K562 (cell line): ENCODE measurements at regions not wholly inside any gene's neighbourhood (a gene's known extent, or its start where the extent isn't known, plus 50 kb on each side); places are given as distances from the start of the nearest gene placed in this dataset.

Experiments
- CBFA2T2 ChIP-seq: fragments of 450-650 bp; conservative IDR thresholded peaks from 2 replicates; pipeline ENCODE4 v1.6.1; 2017; ENCODE audit warnings: mild to moderate bottlenecking
- FOXJ3 ChIP-seq: sonication (generic); formaldehyde crosslinking; IDR thresholded peaks from 2 replicates; pipeline ENCODE4 v1.4.0; 2020; ENCODE audit warnings: mild to moderate bottlenecking, missing genetic modification reagents
- FOXK2 ChIP-seq, 2 experiments: fragments of 450-650 bp; IDR thresholded peaks in 1 of 2; conservative IDR thresholded peaks in 1 of 2; 2 replicates each; pipeline ENCODE4 v1.6.1; 2016; ENCODE audit warnings: low read depth in 2 of 2, mild to moderate bottlenecking in 1 of 2
- HMG20B ChIP-seq: fragments of 250-450 bp; sonication (Bioruptor Pico); IDR thresholded peaks from 2 replicates; pipeline ENCODE4 v1.5.0; 2021; ENCODE audit warnings: mild to moderate bottlenecking
- KLF13 ChIP-seq: fragments of 450-650 bp; IDR thresholded peaks from 2 replicates; pipeline ENCODE4 v1.6.1; 2016; ENCODE audit warnings: missing genetic modification characterization, low read depth, mild to moderate bottlenecking, missing compliant biosample characterization, moderate library complexity, borderline replicate concordance
- NRF1 ChIP-seq, 2 experiments: fragments of 450-650 bp; IDR thresholded peaks in 1 of 2; conservative IDR thresholded peaks in 1 of 2; 2 replicates each; pipeline ENCODE4 v1.6.1; 2014; ENCODE audit warnings: mild to moderate bottlenecking in 2 of 2
- RBFOX2 ChIP-seq: fragments of 200-400 bp; formaldehyde crosslinking; IDR thresholded peaks from 2 replicates; pipeline ENCODE4 v1.6.1; 2017; ENCODE audit warnings: low read depth, mild to moderate bottlenecking, low read length, moderate library complexity
- RBM14 ChIP-seq: fragments of 200-400 bp; formaldehyde crosslinking; IDR thresholded peaks from 2 replicates; pipeline ENCODE4 v1.6.1; 2018; ENCODE audit warnings: low read depth, mild to moderate bottlenecking, low read length, moderate library complexity, borderline replicate concordance; ENCODE audit not compliant: insufficient read depth
- SLC30A9 ChIP-seq: fragments of 250-450 bp; sonication (Bioruptor Pico); IDR thresholded peaks from 2 replicates; pipeline ENCODE4 v1.8.0; 2022; ENCODE audit warnings: mild to moderate bottlenecking, moderate library complexity
- SMC3 ChIP-seq: conservative IDR thresholded peaks from 2 replicates; pipeline ENCODE4 v1.6.1; 2011; ENCODE audit warnings: low read depth, low read length, improper control_type of control experiment; ENCODE audit not compliant: insufficient read depth
- TEAD1 ChIP-seq, 2 experiments: fragments of 450-650 bp in 1 of 2; sonication (generic) in 1 of 2; formaldehyde crosslinking; IDR thresholded peaks; 2 replicates each; pipeline versions ENCODE4 v1.4.0 to v1.8.0; 2020 to 2022; ENCODE audit warnings: mild to moderate bottlenecking in 2 of 2, missing genetic modification reagents in 1 of 2
- YY1 ChIP-seq, 3 experiments: IDR thresholded peaks; 2 replicates each; pipeline ENCODE4 v1.6.1; 2011; ENCODE audit warnings: low read length in 2 of 3, mild to moderate bottlenecking in 2 of 3, moderate library complexity in 2 of 3, borderline replicate concordance in 1 of 3, control low read depth in 1 of 3, low read depth in 1 of 3; ENCODE audit not compliant: insufficient read depth in 3 of 3, insufficient replicate concordance in 2 of 3, control insufficient read depth in 1 of 3, insufficient read length in 1 of 3; ENCODE audit errors: extremely low read depth in 1 of 3
- ZFP30 ChIP-seq: fragments of 250-450 bp; sonication (Bioruptor Pico); IDR thresholded peaks from 2 replicates; pipeline ENCODE4 v1.8.0; 2022; ENCODE audit warnings: moderate library complexity, mild to moderate bottlenecking, inconsistent platforms, borderline replicate concordance
- ZNF140 ChIP-seq: fragments of 250-450 bp; sonication (Bioruptor Pico); IDR thresholded peaks from 2 replicates; pipeline ENCODE4 v1.8.0; 2021; ENCODE audit warnings: moderate library complexity, mild to moderate bottlenecking, inconsistent platforms
- ZNF143 ChIP-seq: sonication (generic); formaldehyde crosslinking; IDR thresholded peaks from 2 replicates; pipeline ENCODE4 v1.9.0; 2022; ENCODE audit warnings: mild to moderate bottlenecking, missing genetic modification reagents
- TF ChIP-seq, protein P1 (sequence below), 2 experiments: fragments of 450-650 bp; formaldehyde crosslinking in 1 of 2; IDR thresholded peaks; 2 replicates each; pipeline versions ENCODE4 v1.4.0 to v1.6.1; 2014 to 2020; ENCODE audit warnings: mild to moderate bottlenecking in 2 of 2, borderline replicate concordance in 1 of 2, low read depth in 1 of 2
- TF ChIP-seq, protein P2 (sequence below): IDR thresholded peaks from 2 replicates; pipeline ENCODE4 v1.6.1; 2012; ENCODE audit warnings: low read depth, low read length, improper control_type of control experiment, borderline replicate concordance

DNA sequence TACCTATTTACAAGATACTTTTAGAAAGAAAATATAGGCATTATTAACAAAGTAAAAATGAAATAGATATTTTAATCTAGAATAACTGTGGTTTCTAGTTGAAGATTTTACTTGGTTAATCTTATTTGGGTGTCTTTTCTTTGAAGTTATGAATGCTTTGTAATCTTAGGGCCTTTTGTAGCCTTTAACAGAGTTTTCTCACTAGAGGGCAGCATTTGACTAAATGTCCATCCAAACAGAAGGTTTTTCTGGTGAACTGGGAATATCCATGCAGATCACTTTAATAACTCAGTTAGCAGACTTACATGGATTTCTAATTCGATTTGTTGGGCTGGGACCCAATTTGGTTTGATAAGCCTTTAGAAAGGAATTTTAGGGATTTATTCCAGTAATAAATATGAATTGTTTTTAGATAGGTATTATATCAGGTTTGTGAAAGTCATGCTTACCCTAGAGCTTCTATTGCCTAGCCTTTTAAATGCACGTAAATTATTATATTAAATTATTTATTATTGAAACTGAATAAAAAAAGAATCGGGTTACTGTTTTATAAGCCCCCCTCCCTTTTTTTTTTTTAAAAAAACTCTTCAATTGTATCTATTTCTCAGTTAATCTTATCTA lies 119.7 kb downstream of the ZNF326 start (continued):
- TF ChIP-seq, protein P1, sequence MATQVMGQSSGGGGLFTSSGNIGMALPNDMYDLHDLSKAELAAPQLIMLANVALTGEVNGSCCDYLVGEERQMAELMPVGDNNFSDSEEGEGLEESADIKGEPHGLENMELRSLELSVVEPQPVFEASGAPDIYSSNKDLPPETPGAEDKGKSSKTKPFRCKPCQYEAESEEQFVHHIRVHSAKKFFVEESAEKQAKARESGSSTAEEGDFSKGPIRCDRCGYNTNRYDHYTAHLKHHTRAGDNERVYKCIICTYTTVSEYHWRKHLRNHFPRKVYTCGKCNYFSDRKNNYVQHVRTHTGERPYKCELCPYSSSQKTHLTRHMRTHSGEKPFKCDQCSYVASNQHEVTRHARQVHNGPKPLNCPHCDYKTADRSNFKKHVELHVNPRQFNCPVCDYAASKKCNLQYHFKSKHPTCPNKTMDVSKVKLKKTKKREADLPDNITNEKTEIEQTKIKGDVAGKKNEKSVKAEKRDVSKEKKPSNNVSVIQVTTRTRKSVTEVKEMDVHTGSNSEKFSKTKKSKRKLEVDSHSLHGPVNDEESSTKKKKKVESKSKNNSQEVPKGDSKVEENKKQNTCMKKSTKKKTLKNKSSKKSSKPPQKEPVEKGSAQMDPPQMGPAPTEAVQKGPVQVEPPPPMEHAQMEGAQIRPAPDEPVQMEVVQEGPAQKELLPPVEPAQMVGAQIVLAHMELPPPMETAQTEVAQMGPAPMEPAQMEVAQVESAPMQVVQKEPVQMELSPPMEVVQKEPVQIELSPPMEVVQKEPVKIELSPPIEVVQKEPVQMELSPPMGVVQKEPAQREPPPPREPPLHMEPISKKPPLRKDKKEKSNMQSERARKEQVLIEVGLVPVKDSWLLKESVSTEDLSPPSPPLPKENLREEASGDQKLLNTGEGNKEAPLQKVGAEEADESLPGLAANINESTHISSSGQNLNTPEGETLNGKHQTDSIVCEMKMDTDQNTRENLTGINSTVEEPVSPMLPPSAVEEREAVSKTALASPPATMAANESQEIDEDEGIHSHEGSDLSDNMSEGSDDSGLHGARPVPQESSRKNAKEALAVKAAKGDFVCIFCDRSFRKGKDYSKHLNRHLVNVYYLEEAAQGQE (IDR thresholded peaks at IDR 0.05; ENCODE audit: borderline replicate concordance), result peak; percentile 41; the same call in 1 of the 2 replicates
- TF ChIP-seq, protein P1 (CRISPR knock-in tag; IDR thresholded peaks at IDR 0.05; ENCODE audit: low read depth), result no peak
- no peak for TF ChIP-seq KLF13
- TF ChIP-seq, protein P2, sequence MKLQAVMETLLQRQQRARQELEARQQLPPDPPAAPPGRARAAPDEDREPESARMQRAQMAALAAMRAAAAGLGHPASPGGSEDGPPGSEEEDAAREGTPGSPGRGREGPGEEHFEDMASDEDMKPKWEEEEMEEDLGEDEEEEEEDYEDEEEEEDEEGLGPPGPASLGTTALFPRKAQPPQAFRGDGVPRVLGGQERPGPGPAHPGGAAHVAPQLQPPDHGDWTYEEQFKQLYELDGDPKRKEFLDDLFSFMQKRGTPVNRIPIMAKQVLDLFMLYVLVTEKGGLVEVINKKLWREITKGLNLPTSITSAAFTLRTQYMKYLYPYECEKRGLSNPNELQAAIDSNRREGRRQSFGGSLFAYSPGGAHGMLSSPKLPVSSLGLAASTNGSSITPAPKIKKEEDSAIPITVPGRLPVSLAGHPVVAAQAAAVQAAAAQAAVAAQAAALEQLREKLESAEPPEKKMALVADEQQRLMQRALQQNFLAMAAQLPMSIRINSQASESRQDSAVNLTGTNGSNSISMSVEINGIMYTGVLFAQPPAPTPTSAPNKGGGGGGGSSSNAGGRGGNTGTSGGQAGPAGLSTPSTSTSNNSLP, result no peak
- no peak for TF ChIP-seq SLC30A9 (CRISPR knock-in tag)
- TF ChIP-seq FOXJ3, result no peak
- no peak for TF ChIP-seq ZNF140
- no peak for TF ChIP-seq ZFP30 (CRISPR knock-in tag)
- TF ChIP-seq FOXK2 (conservative IDR thresholded peaks at IDR 0.05 in 1 of 2, IDR thresholded peaks at IDR 0.05 in 1 of 2; ENCODE audit: low read depth in 2 of 2), result no peak
- TF ChIP-seq ZNF143 (CRISPR knock-in tag), result no peak
- no peak for TF ChIP-seq RBFOX2
- no peak for TF ChIP-seq NRF1 (conservative IDR thresholded peaks at IDR 0.05 in 1 of 2, IDR thresholded peaks at IDR 0.05 in 1 of 2)
- peak; percentile 53 for TF ChIP-seq SMC3
- no peak for TF ChIP-seq CBFA2T2
- TF ChIP-seq TEAD1 (CRISPR knock-in tag; IDR thresholded peaks at IDR 0.05), result no peak
- no peak for TF ChIP-seq HMG20B (CRISPR knock-in tag)
- TF ChIP-seq YY1 (IDR thresholded peaks at IDR 0.05; ENCODE audit: borderline replicate concordance in 1 of 3, control insufficient read depth in 1 of 3, extremely low read depth in 1 of 3, insufficient read depth in 3 of 3, insufficient read length in 1 of 3, insufficient replicate concordance in 2 of 3, low read depth in 1 of 3, low read length in 2 of 3), result no peak
- TF ChIP-seq RBM14, result no peak
